ENCODE measurements at regions not wholly inside any gene's neighbourhood (a gene's known extent, or its start where the extent isn't known, plus 50 kb on each side); places are given as distances from the start of the nearest gene placed in this dataset.

GRCh38 chr19:28972058-28972852 lies 240.7 kb downstream of the UQCRFS1 start:
- no peak for TF ChIP-seq CTCF (IDR thresholded peaks at IDR 0.05)
- no peak for TF ChIP-seq POLR2A (IDR thresholded peaks at IDR 0.05)
